GM11168 (cell line): ENCODE measurements at regions not wholly inside any gene's neighbourhood (a gene's known extent, or its start where the extent isn't known, plus 50 kb on each side); places are given as distances from the start of the nearest gene placed in this dataset.

Experiments
- in situ Hi-C: fragments of 300-500 bp; cut with MboI; formaldehyde crosslinking; loops from one replicate; pipeline ENCODE4 v1.12.0; 2022; ENCODE audit warnings: low sequenced_read_pairs; ENCODE audit not compliant: unreplicated experiment

GRCh38 chr9:109549386-109549785 lies 51.3 kb upstream of the PTPN3 start:
- in situ Hi-C loops = no loop called here

- in situ Hi-C loops = no loop called here
Measured at GRCh38 chr9:109551651-109552050, 53.5 kb upstream of the PTPN3 start.

GRCh38 chr9:109555215-109555614 lies 57.1 kb upstream of the PTPN3 start:
- in situ Hi-C loops = no loop called here

GRCh38 chr9:109556061-109556460 lies 58.0 kb upstream of the PTPN3 start:
- in situ Hi-C loops = no loop called here

GRCh38 chr9:109556786-109557185 lies 58.7 kb upstream of the PTPN3 start:
- in situ Hi-C loops = no loop called here

- in situ Hi-C loops = no loop called here
Measured at GRCh38 chr9:109557481-109557880, 59.4 kb upstream of the PTPN3 start.

- in situ Hi-C loops = no loop called here
Measured at GRCh38 chr9:109558718-109559151, 60.6 kb upstream of the PTPN3 start.

GRCh38 chr9:109560470-109561132 lies 62.5 kb upstream of the PTPN3 start:
- in situ Hi-C loops = no loop called here

- in situ Hi-C loops = no loop called here
Measured at GRCh38 chr9:109561137-109561536, 63.0 kb upstream of the PTPN3 start.

GRCh38 chr9:109568089-109568488 lies 70.0 kb upstream of the PTPN3 start:
- in situ Hi-C loops = no loop called here

- in situ Hi-C loops = no loop called here
Measured at GRCh38 chr9:109568568-109569210, 70.6 kb upstream of the PTPN3 start.

GRCh38 chr9:109574061-109574882 lies 76.2 kb upstream of the PTPN3 start:
- in situ Hi-C loops = no loop called here

- in situ Hi-C loops = loop anchor here (5.0 kb wide), 1 partner anchor 241 kb away; no protein-coding TSS in a partner anchor
Measured at GRCh38 chr9:109576762-109577161, 78.7 kb upstream of the PTPN3 start.

GRCh38 chr9:109579191-109579948 lies 81.3 kb upstream of the PTPN3 start:
- in situ Hi-C loops = loop anchor here (5.0 kb wide), 1 partner anchor 238 kb away; no protein-coding TSS in a partner anchor

- in situ Hi-C loops = no loop called here
Measured at GRCh38 chr9:109582386-109582785, 84.3 kb upstream of the PTPN3 start.

GRCh38 chr9:109584205-109584604 lies 86.1 kb upstream of the PTPN3 start:
- in situ Hi-C loops = no loop called here

- in situ Hi-C loops = no loop called here
Measured at GRCh38 chr9:109585796-109586195, 87.7 kb upstream of the PTPN3 start.

GRCh38 chr9:109586993-109587392 lies 88.9 kb upstream of the PTPN3 start:
- in situ Hi-C loops = no loop called here

- in situ Hi-C loops = no loop called here
Measured at GRCh38 chr9:109588415-109588814, 90.3 kb upstream of the PTPN3 start.

GRCh38 chr9:109590966-109591365 lies 92.9 kb upstream of the PTPN3 start:
- in situ Hi-C loops = no loop called here
